GM12875 (cell line): ENCODE measurements at regions not wholly inside any gene's neighbourhood (a gene's known extent, or its start where the extent isn't known, plus 50 kb on each side); places are given as distances from the start of the nearest gene placed in this dataset.

Experiments
- H3K4me3 ChIP-seq: one replicate; pipeline ENCODE4 v1.5.1; 2011; ENCODE audit warnings: low read depth, low read length, control low read depth
- TF ChIP-seq, protein P1 (sequence below): IDR thresholded peaks from 2 replicates; pipeline ENCODE4 v1.5.1; 2011; ENCODE audit warnings: low read depth, mild to moderate bottlenecking, control low read depth, inconsistent platforms, low read length, moderate library complexity, borderline replicate concordance; ENCODE audit not compliant: insufficient read depth

DNA sequence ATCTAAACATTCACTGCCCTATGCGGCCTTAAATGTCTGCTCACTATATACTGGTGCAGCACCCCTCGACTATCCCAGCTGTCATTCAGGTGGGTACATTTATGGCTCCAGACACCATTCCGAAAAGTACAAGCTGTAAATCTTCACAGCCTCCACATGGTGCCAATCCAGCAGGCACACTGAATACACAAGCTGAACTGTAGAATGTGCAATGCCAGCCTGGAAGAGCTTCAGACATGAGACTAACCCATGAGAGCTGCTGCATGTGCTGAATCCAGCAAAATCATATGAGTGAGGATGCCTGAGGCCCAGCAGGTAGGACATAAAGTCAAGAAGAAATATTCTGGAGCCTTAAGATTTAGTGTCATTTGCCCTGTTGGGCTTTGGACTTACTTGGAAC is 483.8 kb upstream of the GRIA1 start:
- TF ChIP-seq, protein P1, sequence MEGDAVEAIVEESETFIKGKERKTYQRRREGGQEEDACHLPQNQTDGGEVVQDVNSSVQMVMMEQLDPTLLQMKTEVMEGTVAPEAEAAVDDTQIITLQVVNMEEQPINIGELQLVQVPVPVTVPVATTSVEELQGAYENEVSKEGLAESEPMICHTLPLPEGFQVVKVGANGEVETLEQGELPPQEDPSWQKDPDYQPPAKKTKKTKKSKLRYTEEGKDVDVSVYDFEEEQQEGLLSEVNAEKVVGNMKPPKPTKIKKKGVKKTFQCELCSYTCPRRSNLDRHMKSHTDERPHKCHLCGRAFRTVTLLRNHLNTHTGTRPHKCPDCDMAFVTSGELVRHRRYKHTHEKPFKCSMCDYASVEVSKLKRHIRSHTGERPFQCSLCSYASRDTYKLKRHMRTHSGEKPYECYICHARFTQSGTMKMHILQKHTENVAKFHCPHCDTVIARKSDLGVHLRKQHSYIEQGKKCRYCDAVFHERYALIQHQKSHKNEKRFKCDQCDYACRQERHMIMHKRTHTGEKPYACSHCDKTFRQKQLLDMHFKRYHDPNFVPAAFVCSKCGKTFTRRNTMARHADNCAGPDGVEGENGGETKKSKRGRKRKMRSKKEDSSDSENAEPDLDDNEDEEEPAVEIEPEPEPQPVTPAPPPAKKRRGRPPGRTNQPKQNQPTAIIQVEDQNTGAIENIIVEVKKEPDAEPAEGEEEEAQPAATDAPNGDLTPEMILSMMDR, result no peak
- H3K4me3 ChIP-seq, result no peak overlapping the region

- TF ChIP-seq, protein P1, result no peak
- no peak overlapping the region for H3K4me3 ChIP-seq
Observed at GRCh38 chr5:153014194-153014593, 476.3 kb upstream of the GRIA1 start.

- TF ChIP-seq, protein P1, result no peak
- H3K4me3 ChIP-seq, result no peak overlapping the region
Observed at GRCh38 chr5:153018121-153018520, 472.3 kb upstream of the GRIA1 start.

GRCh38 chr5:153030755-153031725 is 459.4 kb upstream of the GRIA1 start:
- TF ChIP-seq, protein P1, result no peak
- no peak overlapping the region for H3K4me3 ChIP-seq

GRCh38 chr5:153039501-153039900 is 451.0 kb upstream of the GRIA1 start:
- H3K4me3 ChIP-seq, result no peak overlapping the region
- TF ChIP-seq, protein P1, result no peak

- TF ChIP-seq, protein P1, result no peak
- H3K4me3 ChIP-seq, result no peak overlapping the region
Observed at GRCh38 chr5:153043886-153044285, 446.6 kb upstream of the GRIA1 start.
